ENCODE measurements at regions not wholly inside any gene's neighbourhood (a gene's known extent, or its start where the extent isn't known, plus 50 kb on each side); places are given as distances from the start of the nearest gene placed in this dataset.

DNA sequence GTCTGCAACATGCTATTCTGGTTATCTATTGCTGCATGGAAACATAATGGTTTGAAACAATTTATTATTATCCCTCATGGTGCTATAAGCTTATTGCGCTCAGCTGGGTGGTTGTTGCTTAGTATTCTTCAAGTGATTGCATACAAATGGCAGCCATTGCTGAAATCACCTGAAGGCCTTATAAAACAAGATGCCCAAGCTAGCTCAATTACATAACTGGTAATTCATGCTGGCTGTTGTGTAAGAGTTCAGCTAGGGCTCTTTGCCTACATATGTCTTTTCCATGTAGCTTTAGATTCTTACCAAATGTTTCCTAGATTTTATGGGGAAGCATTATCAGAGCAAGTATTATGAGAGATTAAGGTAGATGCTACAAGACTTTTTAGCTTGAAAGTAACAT is 644.0 kb upstream of the CBLB start:
- Histone ChIP-seq H3K27me3 (replicated peaks; ENCODE audit: insufficient read depth) (no peaks in the 10 kb centered on the region), H3K27ac (no peak overlapping the region), H3K9me3 (no peaks in the 10 kb centered on the region), H3K4me3 (no peak overlapping the region), H3K36me3 (no peaks in the 10 kb centered on the region), H3K4me1 (ENCODE audit: control insufficient read depth in 1 of 2, low read depth in 2 of 2) (no peaks in the 10 kb centered on the region)
- DNase-seq (ENCODE audit: low spot score) = no peak
- TF ChIP-seq, protein P1, sequence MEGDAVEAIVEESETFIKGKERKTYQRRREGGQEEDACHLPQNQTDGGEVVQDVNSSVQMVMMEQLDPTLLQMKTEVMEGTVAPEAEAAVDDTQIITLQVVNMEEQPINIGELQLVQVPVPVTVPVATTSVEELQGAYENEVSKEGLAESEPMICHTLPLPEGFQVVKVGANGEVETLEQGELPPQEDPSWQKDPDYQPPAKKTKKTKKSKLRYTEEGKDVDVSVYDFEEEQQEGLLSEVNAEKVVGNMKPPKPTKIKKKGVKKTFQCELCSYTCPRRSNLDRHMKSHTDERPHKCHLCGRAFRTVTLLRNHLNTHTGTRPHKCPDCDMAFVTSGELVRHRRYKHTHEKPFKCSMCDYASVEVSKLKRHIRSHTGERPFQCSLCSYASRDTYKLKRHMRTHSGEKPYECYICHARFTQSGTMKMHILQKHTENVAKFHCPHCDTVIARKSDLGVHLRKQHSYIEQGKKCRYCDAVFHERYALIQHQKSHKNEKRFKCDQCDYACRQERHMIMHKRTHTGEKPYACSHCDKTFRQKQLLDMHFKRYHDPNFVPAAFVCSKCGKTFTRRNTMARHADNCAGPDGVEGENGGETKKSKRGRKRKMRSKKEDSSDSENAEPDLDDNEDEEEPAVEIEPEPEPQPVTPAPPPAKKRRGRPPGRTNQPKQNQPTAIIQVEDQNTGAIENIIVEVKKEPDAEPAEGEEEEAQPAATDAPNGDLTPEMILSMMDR (IDR thresholded peaks at IDR 0.05) = no peak
- no peak for ATAC-seq (ENCODE audit: insufficient number of reproducible peaks, low FRiP score, low read depth)

DNA sequence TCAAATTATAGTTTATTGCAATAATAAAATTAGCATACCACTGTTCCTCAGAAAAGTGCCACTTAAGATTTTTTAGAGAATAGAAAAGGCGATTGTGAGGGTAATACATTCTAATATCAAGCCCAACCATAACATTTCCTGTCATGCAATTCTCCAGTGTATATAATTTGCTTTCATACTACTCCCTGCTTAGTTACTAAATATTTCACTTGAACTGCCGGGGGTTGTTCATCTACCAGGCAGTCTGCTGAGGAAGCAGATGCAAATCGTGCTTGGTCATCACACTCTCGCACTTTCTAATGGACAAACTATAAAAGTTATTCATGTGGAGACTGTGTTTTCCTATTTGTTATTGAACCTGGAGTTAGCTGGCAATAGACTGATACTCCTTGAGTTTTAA is 645.6 kb upstream of the CBLB start:
- TF ChIP-seq, protein P1 (IDR thresholded peaks at IDR 0.05) = no peak
- no peaks in the 10 kb centered on the region for H3K36me3 ChIP-seq
- ATAC-seq (ENCODE audit: insufficient number of reproducible peaks, low FRiP score, low read depth) (no peak), DNase-seq (ENCODE audit: low spot score) (no peak)
- H3K9me3 ChIP-seq = no peaks in the 10 kb centered on the region
- no peak overlapping the region for H3K27ac ChIP-seq
- no peaks in the 10 kb centered on the region for H3K27me3 ChIP-seq (replicated peaks; ENCODE audit: insufficient read depth)
- no peaks in the 10 kb centered on the region for H3K4me1 ChIP-seq (ENCODE audit: control insufficient read depth in 1 of 2, low read depth in 2 of 2)
- no peak overlapping the region for H3K4me3 ChIP-seq

DNA sequence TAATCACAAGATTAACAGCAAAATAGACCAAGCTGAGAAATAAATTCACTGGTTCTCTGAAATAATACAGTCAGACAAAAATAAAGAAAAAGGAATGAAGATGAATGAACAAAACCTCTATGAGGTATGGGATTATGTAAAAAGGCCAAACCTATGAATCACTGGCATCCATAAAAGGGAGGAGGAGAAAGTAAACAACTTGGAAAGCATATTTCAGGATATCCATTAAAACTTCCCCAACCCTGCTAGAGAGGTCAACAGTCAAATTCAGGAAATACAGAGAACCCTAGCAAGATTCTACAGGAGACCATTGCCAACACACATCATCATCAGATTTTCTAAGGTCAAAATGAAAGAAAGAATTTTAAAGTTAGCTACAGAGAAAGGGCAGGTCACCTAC is 649.7 kb upstream of the CBLB start:
- H3K27ac ChIP-seq = no peak overlapping the region
- no peak overlapping the region for H3K4me3 ChIP-seq
- H3K27me3 ChIP-seq (replicated peaks; ENCODE audit: insufficient read depth) = no peaks in the 10 kb centered on the region
- TF ChIP-seq, protein P1 (IDR thresholded peaks at IDR 0.05) = no peak
- ATAC-seq (ENCODE audit: insufficient number of reproducible peaks, low FRiP score, low read depth) (no peak), DNase-seq (ENCODE audit: low spot score) (no peak)
- no peaks in the 10 kb centered on the region for H3K4me1 ChIP-seq (ENCODE audit: control insufficient read depth in 1 of 2, low read depth in 2 of 2)
- no peaks in the 10 kb centered on the region for H3K9me3 ChIP-seq
- H3K36me3 ChIP-seq = no peaks in the 10 kb centered on the region

DNA sequence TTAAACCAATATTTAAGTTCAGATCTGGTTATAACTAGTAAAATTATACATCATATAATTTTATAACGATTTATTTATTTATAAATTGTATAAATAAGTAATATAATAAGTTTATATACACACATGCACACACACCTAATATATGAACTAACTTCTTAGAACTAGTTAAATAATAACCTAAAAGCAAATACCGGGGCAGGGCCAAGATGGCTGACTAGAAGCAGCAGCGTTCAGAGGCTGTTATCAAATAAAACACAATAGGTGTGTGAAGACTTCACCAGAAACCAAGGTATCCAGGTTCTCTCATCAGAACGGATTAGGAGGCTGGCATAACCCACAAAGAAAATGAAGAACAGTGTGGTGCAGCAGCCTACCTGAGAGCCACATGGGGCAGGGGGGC is 653.6 kb upstream of the CBLB start:
- no peaks in the 10 kb centered on the region for H3K4me1 ChIP-seq (ENCODE audit: control insufficient read depth in 1 of 2, low read depth in 2 of 2)
- no peak overlapping the region for H3K27ac ChIP-seq
- no peaks in the 10 kb centered on the region for H3K36me3 ChIP-seq
- no peaks in the 10 kb centered on the region for H3K9me3 ChIP-seq
- no peaks in the 10 kb centered on the region for H3K27me3 ChIP-seq (replicated peaks; ENCODE audit: insufficient read depth)
- TF ChIP-seq, protein P1 (IDR thresholded peaks at IDR 0.05) = no peak
- DNase-seq (ENCODE audit: low spot score) (no peak), ATAC-seq (ENCODE audit: insufficient number of reproducible peaks, low FRiP score, low read depth) (no peak)
- H3K4me3 ChIP-seq = no peak overlapping the region

DNA sequence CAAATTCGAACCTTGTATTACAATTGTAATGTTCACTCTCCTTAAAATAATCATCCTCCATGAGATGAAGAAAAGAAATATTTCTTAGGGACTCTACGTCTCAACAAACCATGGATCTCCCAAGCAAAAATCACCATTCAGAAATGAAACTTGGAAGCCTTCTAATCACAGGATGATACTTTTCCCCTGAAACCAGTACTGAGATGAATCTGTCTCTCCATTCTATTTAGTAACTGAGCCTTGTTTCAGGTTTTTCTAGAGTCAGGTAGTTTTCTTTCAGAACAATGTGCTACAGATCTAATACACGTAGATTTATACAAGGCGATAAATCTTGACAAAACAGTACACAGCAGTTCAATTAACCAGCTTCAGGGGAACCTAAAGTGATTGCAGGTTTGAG is 660.1 kb upstream of the CBLB start:
- Histone ChIP-seq H3K4me1 (ENCODE audit: control insufficient read depth in 1 of 2, low read depth in 2 of 2) (no peaks in the 10 kb centered on the region), H3K36me3 (no peaks in the 10 kb centered on the region), H3K27ac (no peak overlapping the region), H3K9me3 (no peaks in the 10 kb centered on the region), H3K27me3 (replicated peaks; ENCODE audit: insufficient read depth) (no peaks in the 10 kb centered on the region), H3K4me3 (no peak overlapping the region)
- ATAC-seq (ENCODE audit: insufficient number of reproducible peaks, low FRiP score, low read depth) (no peak), DNase-seq (ENCODE audit: low spot score) (no peak)
- TF ChIP-seq, protein P1 (IDR thresholded peaks at IDR 0.05) = no peak
